Parathyroid adenoma (tissue), 2 donors: ENCODE measurements at regions not wholly inside any gene's neighbourhood (a gene's known extent, or its start where the extent isn't known, plus 50 kb on each side); places are given as distances from the start of the nearest gene placed in this dataset.
"Not testable (repeated sequence)": the region's sequence is repeated elsewhere in the genome, so short reads cannot be mapped to it uniquely, and the experiment has no call there.

Experiments used
- H2AFZ ChIP-seq: fragments of 300-600 bp; sonication (generic); one replicate; pipeline ENCODE4 v1.7.0; 2017; ENCODE audit warnings: antibody characterized with exemption, mild to moderate bottlenecking
- H3K27ac ChIP-seq: fragments of 300-600 bp; sonication (generic); one replicate; pipeline ENCODE4 v1.7.0; 2017
- H3K27me3 ChIP-seq: fragments of 300-600 bp; sonication (generic); one replicate; pipeline ENCODE4 v1.7.0; 2017; ENCODE audit warnings: low read length; ENCODE audit not compliant: control insufficient read depth, insufficient read depth
- H3K36me3 ChIP-seq: fragments of 300-600 bp; sonication (generic); one replicate; pipeline ENCODE4 v1.7.0; 2017; ENCODE audit warnings: low read length; ENCODE audit not compliant: control insufficient read depth, insufficient read depth
- H3K4me1 ChIP-seq: fragments of 300-600 bp; sonication (generic); one replicate; pipeline ENCODE4 v1.7.0; 2017; ENCODE audit warnings: control low read depth
- H3K4me2 ChIP-seq: fragments of 300-600 bp; sonication (generic); one replicate; pipeline ENCODE4 v1.7.0; 2017; ENCODE audit warnings: low read length
- H3K4me3 ChIP-seq: fragments of 300-600 bp; sonication (generic); one replicate; pipeline ENCODE4 v1.7.0; 2017; ENCODE audit warnings: low read depth, low read length
- H3K79me2 ChIP-seq: fragments of 300-600 bp; sonication (generic); one replicate; pipeline ENCODE4 v1.7.0; 2017; ENCODE audit warnings: control low read depth
- H3K9ac ChIP-seq: fragments of 300-600 bp; sonication (generic); one replicate; pipeline ENCODE4 v1.7.0; 2017; ENCODE audit warnings: mild to moderate bottlenecking
- H3K9me3 ChIP-seq: fragments of 300-600 bp; sonication (generic); one replicate; pipeline ENCODE4 v1.7.0; 2017; ENCODE audit warnings: low read length; ENCODE audit not compliant: control insufficient read depth
- CTCF ChIP-seq: fragments of 300-600 bp; sonication (generic); IDR thresholded peaks from one replicate; pipeline ENCODE4 v1.7.0; 2017; ENCODE audit warnings: antibody characterized with exemption, mild to moderate bottlenecking
- donor health status: primary hyperparathyroidism.

- Histone ChIP-seq H3K27ac (no peak overlapping the region), H3K9me3 (no peaks in the 10 kb centered on the region), H3K9ac (no peak overlapping the region), H3K79me2 (no peaks in the 10 kb centered on the region), H2AFZ (no peak overlapping the region), H3K4me3 (no peak overlapping the region), H3K4me2 (no peak overlapping the region), H3K27me3 (no peaks in the 10 kb centered on the region), H3K36me3 (no peaks in the 10 kb centered on the region), H3K4me1 (peaks cover 21% of the 10 kb centered on the region)
- no peak for TF ChIP-seq CTCF
Measured at GRCh38 chr6:144561455-144562043, 276.4 kb downstream of the UTRN start.

GRCh38 chr6:144564202-144564601 is 279.1 kb downstream of the UTRN start:
- no peak overlapping the region for H3K4me3 ChIP-seq
- H3K27me3 ChIP-seq, result no peaks in the 10 kb centered on the region
- TF ChIP-seq CTCF, result no peak

GRCh38 chr6:144566868-144567615 is 281.9 kb downstream of the UTRN start:
- Histone ChIP-seq H3K9ac (no peak overlapping the region), H3K27me3 (no peaks in the 10 kb centered on the region), H3K9me3 (no peaks in the 10 kb centered on the region), H3K4me3 (no peak overlapping the region), H2AFZ (no peak overlapping the region), H3K4me2 (no peak overlapping the region), H3K36me3 (no peaks in the 10 kb centered on the region), H3K79me2 (no peaks in the 10 kb centered on the region), H3K4me1 (no peaks in the 10 kb centered on the region), H3K27ac (no peak overlapping the region)
- no peak for TF ChIP-seq CTCF

More at GRCh38 chr6:144564202-144564601, 279.1 kb downstream of the UTRN start:
- Histone ChIP-seq H2AFZ (no peak overlapping the region), H3K4me1 (peaks cover 16% of the 10 kb centered on the region), H3K27ac (no peak overlapping the region), H3K79me2 (no peaks in the 10 kb centered on the region), H3K4me2 (no peak overlapping the region), H3K9me3 (no peaks in the 10 kb centered on the region), H3K9ac (no peak overlapping the region), H3K36me3 (no peaks in the 10 kb centered on the region)

GRCh38 chr6:144568241-144568640 is 283.1 kb downstream of the UTRN start:
- Histone ChIP-seq H3K4me3 (no peak overlapping the region), H3K79me2 (no peaks in the 10 kb centered on the region), H3K9ac (no peak overlapping the region), H2AFZ (no peak overlapping the region), H3K9me3 (no peaks in the 10 kb centered on the region), H3K4me1 (no peaks in the 10 kb centered on the region), H3K27ac (no peak overlapping the region), H3K36me3 (no peaks in the 10 kb centered on the region), H3K27me3 (no peaks in the 10 kb centered on the region), H3K4me2 (no peak overlapping the region)
- TF ChIP-seq CTCF, result no peak

GRCh38 chr6:144572541-144572940 is 287.4 kb downstream of the UTRN start:
- not testable (repeated sequence) for H3K4me3 ChIP-seq, H3K4me2 ChIP-seq, H3K27me3 ChIP-seq, H3K36me3 ChIP-seq, H3K9ac ChIP-seq, H2AFZ ChIP-seq, H3K4me1 ChIP-seq, H3K79me2 ChIP-seq, H3K27ac ChIP-seq, H3K9me3 ChIP-seq
